ENCODE measurements at regions not wholly inside any gene's neighbourhood (a gene's known extent, or its start where the extent isn't known, plus 50 kb on each side); places are given as distances from the start of the nearest gene placed in this dataset.

DNA sequence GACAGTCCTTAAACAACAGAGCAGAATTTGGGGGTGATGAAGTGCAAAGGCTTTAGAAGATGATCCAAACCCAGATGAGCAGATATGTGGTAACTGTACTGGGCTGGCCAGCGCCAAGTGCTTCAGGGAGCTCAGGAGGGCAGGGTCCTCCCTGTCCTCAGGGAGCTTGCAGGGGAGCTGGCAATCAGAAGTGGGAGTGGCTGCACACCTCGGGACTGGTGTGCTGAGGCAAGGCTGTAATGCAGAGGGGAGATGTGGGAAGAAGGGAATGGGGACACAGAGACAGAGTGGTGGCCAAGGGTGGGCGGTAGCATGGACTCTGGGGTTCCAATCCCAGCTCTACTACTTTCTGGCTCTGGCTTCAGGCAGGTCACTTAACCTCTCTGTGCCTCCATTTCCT is 235.6 kb upstream of the NCAM1 start:
- Histone ChIP-seq H3K4me1 (ENCODE audit: control insufficient read depth in 1 of 2, insufficient read depth in 2 of 2, low read length in 2 of 2) (no peaks in the 10 kb centered on the region), H3K4me3 (replicated peaks in 1 of 2; ENCODE audit: low read depth in 1 of 2, low read length in 2 of 2) (no peak overlapping the region), H3K9me3 (ENCODE audit: control insufficient read depth in 1 of 2, insufficient read depth in 1 of 2, low read depth in 1 of 2, low read length in 2 of 2) (no peaks in the 10 kb centered on the region), H3K27ac (ENCODE audit: low read depth, low read length) (no peak overlapping the region), H4K20me1 (ENCODE audit: insufficient read depth) (no peaks in the 10 kb centered on the region), H3K9ac (ENCODE audit: low read length) (no peak overlapping the region), H3K4me2 (ENCODE audit: low read length) (no peak overlapping the region), H3K27me3 (ENCODE audit: insufficient read depth, low read length) (peaks cover 30% of the 10 kb centered on the region; the same call in 1 of the 2 replicates), H3K79me2 (ENCODE audit: insufficient read depth, low read length) (no peaks in the 10 kb centered on the region), H3K36me3 (ENCODE audit: control insufficient read depth in 1 of 2, insufficient read depth in 2 of 2, low read length in 2 of 2) (no peaks in the 10 kb centered on the region), H3K9me2 (ENCODE audit: insufficient read depth) (no peaks in the 10 kb centered on the region), H2AFZ (ENCODE audit: low read depth, low read length, poor library complexity, severe bottlenecking) (no peak overlapping the region)
- intact Hi-C loops (cut with micrococcal nuclease): no loop called here
- no peak for DNase-seq (ENCODE audit: low read depth, low spot score)
- no peak for ATAC-seq
- POLR2A ChIA-PET: no interaction called here
- CTCF ChIA-PET: no interaction called here
- RAD21 ChIA-PET (ENCODE audit: low non-redundant PET in 1 of 2, low total read pairs in 2 of 2, uncharacterized antibody in 2 of 2, unreplicated experiment in 2 of 2): no interaction called here
- TF ChIP-seq EZH2phosphoT487 (IDR thresholded peaks at IDR 0.05; ENCODE audit: borderline replicate concordance) (no peak), RAD21 (IDR thresholded peaks at IDR 0.05; ENCODE audit: low read depth) (no peak), POLR2A (IDR thresholded peaks at IDR 0.05; ENCODE audit: borderline replicate concordance, extremely low read depth, insufficient read depth, insufficient read length) (no peak), CEBPB (IDR thresholded peaks at IDR 0.05; ENCODE audit: low read depth) (no peak), JUND (IDR thresholded peaks at IDR 0.05) (no peak), SIN3A (IDR thresholded peaks at IDR 0.05; ENCODE audit: low read depth) (no peak), EGR1 (IDR thresholded peaks at IDR 0.05; ENCODE audit: low read depth) (no peak), ZNF274 (IDR thresholded peaks at IDR 0.05; ENCODE audit: low read depth, low read length) (no peak), FOSL1 (IDR thresholded peaks at IDR 0.05; ENCODE audit: low read depth) (no peak), TCF7L2 (IDR thresholded peaks at IDR 0.05; ENCODE audit: borderline replicate concordance, extremely low read depth, insufficient read depth, insufficient read length) (no peak), EZH2 (IDR thresholded peaks at IDR 0.05) (no peak), CBX3 (IDR thresholded peaks at IDR 0.05; ENCODE audit: low read depth) (no peak), ZFX (IDR thresholded peaks at IDR 0.05) (no peak), SRF (IDR thresholded peaks at IDR 0.05; ENCODE audit: low read depth) (no peak)
- TF ChIP-seq, protein P1, sequence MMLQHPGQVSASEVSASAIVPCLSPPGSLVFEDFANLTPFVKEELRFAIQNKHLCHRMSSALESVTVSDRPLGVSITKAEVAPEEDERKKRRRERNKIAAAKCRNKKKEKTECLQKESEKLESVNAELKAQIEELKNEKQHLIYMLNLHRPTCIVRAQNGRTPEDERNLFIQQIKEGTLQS (IDR thresholded peaks at IDR 0.05): no peak
- TF ChIP-seq, protein P2, sequence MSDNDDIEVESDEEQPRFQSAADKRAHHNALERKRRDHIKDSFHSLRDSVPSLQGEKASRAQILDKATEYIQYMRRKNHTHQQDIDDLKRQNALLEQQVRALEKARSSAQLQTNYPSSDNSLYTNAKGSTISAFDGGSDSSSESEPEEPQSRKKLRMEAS (IDR thresholded peaks at IDR 0.05): no peak
- TF ChIP-seq, protein P3, sequence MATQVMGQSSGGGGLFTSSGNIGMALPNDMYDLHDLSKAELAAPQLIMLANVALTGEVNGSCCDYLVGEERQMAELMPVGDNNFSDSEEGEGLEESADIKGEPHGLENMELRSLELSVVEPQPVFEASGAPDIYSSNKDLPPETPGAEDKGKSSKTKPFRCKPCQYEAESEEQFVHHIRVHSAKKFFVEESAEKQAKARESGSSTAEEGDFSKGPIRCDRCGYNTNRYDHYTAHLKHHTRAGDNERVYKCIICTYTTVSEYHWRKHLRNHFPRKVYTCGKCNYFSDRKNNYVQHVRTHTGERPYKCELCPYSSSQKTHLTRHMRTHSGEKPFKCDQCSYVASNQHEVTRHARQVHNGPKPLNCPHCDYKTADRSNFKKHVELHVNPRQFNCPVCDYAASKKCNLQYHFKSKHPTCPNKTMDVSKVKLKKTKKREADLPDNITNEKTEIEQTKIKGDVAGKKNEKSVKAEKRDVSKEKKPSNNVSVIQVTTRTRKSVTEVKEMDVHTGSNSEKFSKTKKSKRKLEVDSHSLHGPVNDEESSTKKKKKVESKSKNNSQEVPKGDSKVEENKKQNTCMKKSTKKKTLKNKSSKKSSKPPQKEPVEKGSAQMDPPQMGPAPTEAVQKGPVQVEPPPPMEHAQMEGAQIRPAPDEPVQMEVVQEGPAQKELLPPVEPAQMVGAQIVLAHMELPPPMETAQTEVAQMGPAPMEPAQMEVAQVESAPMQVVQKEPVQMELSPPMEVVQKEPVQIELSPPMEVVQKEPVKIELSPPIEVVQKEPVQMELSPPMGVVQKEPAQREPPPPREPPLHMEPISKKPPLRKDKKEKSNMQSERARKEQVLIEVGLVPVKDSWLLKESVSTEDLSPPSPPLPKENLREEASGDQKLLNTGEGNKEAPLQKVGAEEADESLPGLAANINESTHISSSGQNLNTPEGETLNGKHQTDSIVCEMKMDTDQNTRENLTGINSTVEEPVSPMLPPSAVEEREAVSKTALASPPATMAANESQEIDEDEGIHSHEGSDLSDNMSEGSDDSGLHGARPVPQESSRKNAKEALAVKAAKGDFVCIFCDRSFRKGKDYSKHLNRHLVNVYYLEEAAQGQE (IDR thresholded peaks at IDR 0.05; ENCODE audit: low read depth): no peak
- TF ChIP-seq, protein P4, sequence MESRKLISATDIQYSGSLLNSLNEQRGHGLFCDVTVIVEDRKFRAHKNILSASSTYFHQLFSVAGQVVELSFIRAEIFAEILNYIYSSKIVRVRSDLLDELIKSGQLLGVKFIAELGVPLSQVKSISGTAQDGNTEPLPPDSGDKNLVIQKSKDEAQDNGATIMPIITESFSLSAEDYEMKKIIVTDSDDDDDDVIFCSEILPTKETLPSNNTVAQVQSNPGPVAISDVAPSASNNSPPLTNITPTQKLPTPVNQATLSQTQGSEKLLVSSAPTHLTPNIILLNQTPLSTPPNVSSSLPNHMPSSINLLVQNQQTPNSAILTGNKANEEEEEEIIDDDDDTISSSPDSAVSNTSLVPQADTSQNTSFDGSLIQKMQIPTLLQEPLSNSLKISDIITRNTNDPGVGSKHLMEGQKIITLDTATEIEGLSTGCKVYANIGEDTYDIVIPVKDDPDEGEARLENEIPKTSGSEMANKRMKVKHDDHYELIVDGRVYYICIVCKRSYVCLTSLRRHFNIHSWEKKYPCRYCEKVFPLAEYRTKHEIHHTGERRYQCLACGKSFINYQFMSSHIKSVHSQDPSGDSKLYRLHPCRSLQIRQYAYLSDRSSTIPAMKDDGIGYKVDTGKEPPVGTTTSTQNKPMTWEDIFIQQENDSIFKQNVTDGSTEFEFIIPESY (IDR thresholded peaks at IDR 0.05; ENCODE audit: extremely low read depth, insufficient replicate concordance, low read length): no peak
- TF ChIP-seq, protein P5, sequence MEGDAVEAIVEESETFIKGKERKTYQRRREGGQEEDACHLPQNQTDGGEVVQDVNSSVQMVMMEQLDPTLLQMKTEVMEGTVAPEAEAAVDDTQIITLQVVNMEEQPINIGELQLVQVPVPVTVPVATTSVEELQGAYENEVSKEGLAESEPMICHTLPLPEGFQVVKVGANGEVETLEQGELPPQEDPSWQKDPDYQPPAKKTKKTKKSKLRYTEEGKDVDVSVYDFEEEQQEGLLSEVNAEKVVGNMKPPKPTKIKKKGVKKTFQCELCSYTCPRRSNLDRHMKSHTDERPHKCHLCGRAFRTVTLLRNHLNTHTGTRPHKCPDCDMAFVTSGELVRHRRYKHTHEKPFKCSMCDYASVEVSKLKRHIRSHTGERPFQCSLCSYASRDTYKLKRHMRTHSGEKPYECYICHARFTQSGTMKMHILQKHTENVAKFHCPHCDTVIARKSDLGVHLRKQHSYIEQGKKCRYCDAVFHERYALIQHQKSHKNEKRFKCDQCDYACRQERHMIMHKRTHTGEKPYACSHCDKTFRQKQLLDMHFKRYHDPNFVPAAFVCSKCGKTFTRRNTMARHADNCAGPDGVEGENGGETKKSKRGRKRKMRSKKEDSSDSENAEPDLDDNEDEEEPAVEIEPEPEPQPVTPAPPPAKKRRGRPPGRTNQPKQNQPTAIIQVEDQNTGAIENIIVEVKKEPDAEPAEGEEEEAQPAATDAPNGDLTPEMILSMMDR (IDR thresholded peaks at IDR 0.05 in 2 of 3, conservative IDR thresholded peaks at IDR 0.05 in 1 of 3; ENCODE audit: borderline replicate concordance in 1 of 3, insufficient read depth in 1 of 3, low read depth in 2 of 3, low read length in 2 of 3): no peak
- BruUV-seq (replicated peaks): no TSS peak

Data from HCT116 (cell line).